ENCODE measurements at regions not wholly inside any gene's neighbourhood (a gene's known extent, or its start where the extent isn't known, plus 50 kb on each side); places are given as distances from the start of the nearest gene placed in this dataset.

DNA sequence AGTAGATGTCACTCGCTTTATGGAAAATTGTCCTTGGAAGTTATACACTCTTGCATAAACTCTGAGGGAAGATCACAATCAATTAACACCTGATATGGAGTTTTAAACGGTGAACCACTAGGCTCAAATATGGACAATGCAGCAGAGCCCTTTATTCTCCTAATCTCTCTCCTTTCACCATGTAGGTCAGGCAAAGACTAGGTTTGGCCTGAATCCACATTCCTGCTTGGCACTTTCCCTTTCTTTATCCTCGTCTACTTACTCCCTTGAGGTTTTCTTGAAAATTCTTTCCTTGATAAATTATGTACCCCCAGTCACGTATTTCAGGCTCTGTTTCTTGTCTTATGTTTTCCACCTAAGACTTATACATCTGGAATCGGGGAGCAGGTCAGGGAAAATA lies 751.7 kb downstream of the DACH1 start:
- H3K4me3 ChIP-seq, result no peak overlapping the region
- TF ChIP-seq, protein P1, sequence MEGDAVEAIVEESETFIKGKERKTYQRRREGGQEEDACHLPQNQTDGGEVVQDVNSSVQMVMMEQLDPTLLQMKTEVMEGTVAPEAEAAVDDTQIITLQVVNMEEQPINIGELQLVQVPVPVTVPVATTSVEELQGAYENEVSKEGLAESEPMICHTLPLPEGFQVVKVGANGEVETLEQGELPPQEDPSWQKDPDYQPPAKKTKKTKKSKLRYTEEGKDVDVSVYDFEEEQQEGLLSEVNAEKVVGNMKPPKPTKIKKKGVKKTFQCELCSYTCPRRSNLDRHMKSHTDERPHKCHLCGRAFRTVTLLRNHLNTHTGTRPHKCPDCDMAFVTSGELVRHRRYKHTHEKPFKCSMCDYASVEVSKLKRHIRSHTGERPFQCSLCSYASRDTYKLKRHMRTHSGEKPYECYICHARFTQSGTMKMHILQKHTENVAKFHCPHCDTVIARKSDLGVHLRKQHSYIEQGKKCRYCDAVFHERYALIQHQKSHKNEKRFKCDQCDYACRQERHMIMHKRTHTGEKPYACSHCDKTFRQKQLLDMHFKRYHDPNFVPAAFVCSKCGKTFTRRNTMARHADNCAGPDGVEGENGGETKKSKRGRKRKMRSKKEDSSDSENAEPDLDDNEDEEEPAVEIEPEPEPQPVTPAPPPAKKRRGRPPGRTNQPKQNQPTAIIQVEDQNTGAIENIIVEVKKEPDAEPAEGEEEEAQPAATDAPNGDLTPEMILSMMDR (IDR thresholded peaks at IDR 0.05), result no peak
- no peaks in the 10 kb centered on the region for H3K27me3 ChIP-seq
- no peaks in the 10 kb centered on the region for H3K36me3 ChIP-seq
- no peak for DNase-seq
- no peak overlapping the region for H3K27ac ChIP-seq
- H3K4me1 ChIP-seq, result no peaks in the 10 kb centered on the region
- H3K9me3 ChIP-seq, result no peaks in the 10 kb centered on the region
- intact Hi-C loops (cut with DNase I), result no loop called here
- ATAC-seq, result no peak

DNA sequence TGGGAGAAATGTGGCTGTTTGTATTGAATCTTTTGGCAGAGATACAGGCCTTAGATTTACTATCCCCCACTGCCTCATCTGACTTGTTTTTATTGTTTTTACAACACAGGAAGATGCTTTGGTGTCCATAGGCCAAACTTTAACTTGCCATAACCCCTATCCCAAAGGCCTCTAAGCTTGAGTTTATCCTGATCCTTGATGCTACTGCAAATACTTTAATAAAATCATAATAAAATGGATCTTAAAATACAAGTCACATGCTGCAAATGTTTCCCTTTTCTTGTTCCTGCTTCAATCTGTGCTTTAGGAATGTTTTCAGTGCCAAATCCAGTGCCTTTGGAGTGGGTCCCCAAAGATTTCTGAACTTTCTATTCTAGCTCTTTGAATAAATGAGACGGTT lies 770.6 kb downstream of the DACH1 start:
- Histone ChIP-seq H3K27me3 (no peaks in the 10 kb centered on the region), H3K4me1 (no peaks in the 10 kb centered on the region), H3K4me3 (no peak overlapping the region), H3K9me3 (no peaks in the 10 kb centered on the region), H3K27ac (no peak overlapping the region), H3K36me3 (no peaks in the 10 kb centered on the region)
- TF ChIP-seq, protein P1 (IDR thresholded peaks at IDR 0.05), result no peak
- intact Hi-C loops (cut with DNase I), result no loop called here
- DNase-seq (no peak), ATAC-seq (no peak)

DNA sequence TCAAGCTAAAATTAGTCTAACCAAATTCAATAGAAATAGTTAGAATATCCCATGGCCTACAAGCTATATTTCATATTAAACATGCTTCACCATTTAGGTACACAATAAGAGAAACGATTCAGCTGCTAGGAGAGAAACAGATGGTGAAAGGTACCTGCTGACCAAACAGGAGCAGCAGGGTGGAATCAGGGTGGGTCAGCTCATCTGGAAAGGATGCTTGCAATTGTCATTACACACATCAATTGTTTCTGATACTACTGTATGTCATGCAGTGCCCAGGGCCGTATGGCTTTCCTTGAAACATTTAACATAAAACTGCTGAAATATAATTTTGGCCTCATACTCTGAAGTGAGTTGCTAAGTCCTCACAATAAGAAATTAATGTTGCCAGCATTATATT lies 776.0 kb downstream of the DACH1 start:
- H3K36me3 ChIP-seq, result no peaks in the 10 kb centered on the region
- H3K4me1 ChIP-seq, result no peaks in the 10 kb centered on the region
- TF ChIP-seq, protein P1 (IDR thresholded peaks at IDR 0.05), result no peak
- no peak for ATAC-seq
- no peak overlapping the region for H3K27ac ChIP-seq
- no peak for DNase-seq
- no peaks in the 10 kb centered on the region for H3K9me3 ChIP-seq
- H3K27me3 ChIP-seq, result no peaks in the 10 kb centered on the region
- intact Hi-C loops (cut with DNase I), result no loop called here
- H3K4me3 ChIP-seq, result no peak overlapping the region

DNA sequence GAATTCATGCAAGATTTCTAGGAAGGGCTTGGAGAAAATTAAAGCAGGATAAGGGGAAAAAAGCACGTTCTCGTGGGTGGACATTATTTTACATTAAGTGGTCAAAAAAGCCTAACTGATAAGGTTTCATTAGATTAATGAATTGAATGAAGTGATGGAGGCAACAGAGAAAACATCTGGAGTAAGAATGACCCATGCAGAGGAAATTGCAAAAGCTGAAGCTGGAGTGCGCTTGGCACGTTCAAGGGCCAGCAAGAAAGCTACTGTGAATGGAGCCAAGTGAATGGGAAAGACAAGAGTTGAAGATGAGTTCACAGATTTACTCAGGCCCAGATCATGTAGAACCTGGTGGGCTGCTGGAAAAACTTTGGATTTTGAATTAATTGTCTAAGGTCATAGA lies 777.9 kb downstream of the DACH1 start:
- H3K4me3 ChIP-seq, result no peak overlapping the region
- no peaks in the 10 kb centered on the region for H3K4me1 ChIP-seq
- ATAC-seq (no peak), DNase-seq (no peak)
- no peaks in the 10 kb centered on the region for H3K27me3 ChIP-seq
- H3K9me3 ChIP-seq, result no peaks in the 10 kb centered on the region
- intact Hi-C loops (cut with DNase I), result no loop called here
- TF ChIP-seq, protein P1 (IDR thresholded peaks at IDR 0.05), result no peak
- H3K36me3 ChIP-seq, result no peaks in the 10 kb centered on the region
- no peak overlapping the region for H3K27ac ChIP-seq

DNA sequence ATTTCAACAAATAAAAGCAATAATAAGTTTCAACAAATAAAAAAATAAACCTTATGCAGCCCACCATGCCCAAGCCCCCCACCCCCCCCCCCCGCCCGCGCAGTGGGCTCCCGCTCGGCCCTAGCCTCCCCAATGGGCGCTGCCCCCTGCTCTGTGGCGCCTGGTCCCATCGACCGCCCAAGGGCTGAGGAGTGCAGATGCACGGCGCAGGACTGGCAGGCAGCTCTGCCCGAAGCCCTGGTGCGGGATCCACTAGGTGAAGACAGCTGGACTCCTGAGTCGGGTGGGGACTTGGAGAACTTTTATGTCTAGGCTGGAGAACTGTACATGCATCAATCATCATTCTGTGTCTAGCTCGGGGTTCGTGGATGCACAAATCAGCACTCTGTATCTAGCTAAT lies 779.6 kb downstream of the DACH1 start:
- Histone ChIP-seq H3K9me3 (no peaks in the 10 kb centered on the region), H3K36me3 (no peaks in the 10 kb centered on the region), H3K4me1 (no peaks in the 10 kb centered on the region), H3K27ac (no peak overlapping the region), H3K4me3 (no peak overlapping the region), H3K27me3 (no peaks in the 10 kb centered on the region)
- intact Hi-C loops (cut with DNase I), result no loop called here
- TF ChIP-seq, protein P1 (IDR thresholded peaks at IDR 0.05), result no peak
- no peak for ATAC-seq
- DNase-seq, result no peak

DNA sequence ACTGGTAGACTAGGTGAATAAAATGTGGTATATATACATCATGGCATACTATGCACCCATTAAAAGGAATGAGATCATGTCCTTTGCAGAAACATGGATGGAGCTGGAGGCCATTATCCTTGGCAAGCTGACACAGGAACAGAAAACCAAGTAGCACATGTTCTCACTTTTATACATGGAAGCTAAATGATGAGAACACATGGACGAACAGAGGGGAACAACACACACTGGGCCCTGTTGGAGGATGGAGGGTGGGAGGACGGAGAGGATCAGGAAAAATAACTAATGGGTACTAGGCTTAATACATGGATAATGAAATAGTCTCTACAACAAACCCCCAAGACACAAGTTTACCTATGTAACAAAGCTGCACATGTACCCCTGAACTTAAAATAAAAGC lies 780.0 kb downstream of the DACH1 start:
- no peak overlapping the region for H3K4me3 ChIP-seq
- intact Hi-C loops (cut with DNase I), result no loop called here
- DNase-seq, result no peak

More for the DNA sequence above, 780.0 kb downstream of the DACH1 start:
- H3K9me3 ChIP-seq, result no peaks in the 10 kb centered on the region
- no peaks in the 10 kb centered on the region for H3K27me3 ChIP-seq
- no peaks in the 10 kb centered on the region for H3K36me3 ChIP-seq
- ATAC-seq, result no peak
- H3K27ac ChIP-seq, result no peak overlapping the region
- TF ChIP-seq, protein P1 (IDR thresholded peaks at IDR 0.05), result no peak
- no peaks in the 10 kb centered on the region for H3K4me1 ChIP-seq

Data from upper lobe of right lung (tissue), 1 donor.